GM10266 (cell line): ENCODE measurements at regions not wholly inside any gene's neighbourhood (a gene's known extent, or its start where the extent isn't known, plus 50 kb on each side); places are given as distances from the start of the nearest gene placed in this dataset.

Experiments used
- DNase-seq: peaks from one replicate; pipeline ENCODE4 v3.0.0; 2012; ENCODE audit errors: extremely low spot score
- TF ChIP-seq, protein P1 (sequence below): IDR thresholded peaks from 2 replicates; pipeline ENCODE4 v1.5.1; 2012; ENCODE audit warnings: mild to moderate bottlenecking, low read depth; ENCODE audit not compliant: control insufficient read depth, insufficient read depth; ENCODE audit errors: missing control alignments

DNA sequence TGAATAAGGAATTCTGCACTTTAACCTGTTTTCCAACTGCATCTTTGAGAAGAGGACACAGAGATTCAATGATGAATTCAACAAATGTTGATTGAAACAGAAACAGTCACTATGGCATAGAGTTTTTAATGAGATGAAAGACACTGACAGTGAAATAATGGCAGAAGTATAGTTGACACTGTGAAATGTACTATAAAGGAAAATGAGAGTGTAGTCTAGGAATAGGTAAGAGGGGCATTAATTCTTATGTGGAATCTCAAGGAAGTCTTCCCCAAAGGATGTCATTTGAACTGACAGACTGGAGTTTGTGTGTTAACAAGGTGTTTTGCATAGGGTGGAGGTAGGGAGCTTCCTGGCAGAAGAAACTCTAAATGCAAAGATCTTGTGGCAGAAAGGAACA, 566.2 kb downstream of the TDRD15 start:
- no peak for DNase-seq
- TF ChIP-seq, protein P1, sequence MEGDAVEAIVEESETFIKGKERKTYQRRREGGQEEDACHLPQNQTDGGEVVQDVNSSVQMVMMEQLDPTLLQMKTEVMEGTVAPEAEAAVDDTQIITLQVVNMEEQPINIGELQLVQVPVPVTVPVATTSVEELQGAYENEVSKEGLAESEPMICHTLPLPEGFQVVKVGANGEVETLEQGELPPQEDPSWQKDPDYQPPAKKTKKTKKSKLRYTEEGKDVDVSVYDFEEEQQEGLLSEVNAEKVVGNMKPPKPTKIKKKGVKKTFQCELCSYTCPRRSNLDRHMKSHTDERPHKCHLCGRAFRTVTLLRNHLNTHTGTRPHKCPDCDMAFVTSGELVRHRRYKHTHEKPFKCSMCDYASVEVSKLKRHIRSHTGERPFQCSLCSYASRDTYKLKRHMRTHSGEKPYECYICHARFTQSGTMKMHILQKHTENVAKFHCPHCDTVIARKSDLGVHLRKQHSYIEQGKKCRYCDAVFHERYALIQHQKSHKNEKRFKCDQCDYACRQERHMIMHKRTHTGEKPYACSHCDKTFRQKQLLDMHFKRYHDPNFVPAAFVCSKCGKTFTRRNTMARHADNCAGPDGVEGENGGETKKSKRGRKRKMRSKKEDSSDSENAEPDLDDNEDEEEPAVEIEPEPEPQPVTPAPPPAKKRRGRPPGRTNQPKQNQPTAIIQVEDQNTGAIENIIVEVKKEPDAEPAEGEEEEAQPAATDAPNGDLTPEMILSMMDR = no peak

DNA sequence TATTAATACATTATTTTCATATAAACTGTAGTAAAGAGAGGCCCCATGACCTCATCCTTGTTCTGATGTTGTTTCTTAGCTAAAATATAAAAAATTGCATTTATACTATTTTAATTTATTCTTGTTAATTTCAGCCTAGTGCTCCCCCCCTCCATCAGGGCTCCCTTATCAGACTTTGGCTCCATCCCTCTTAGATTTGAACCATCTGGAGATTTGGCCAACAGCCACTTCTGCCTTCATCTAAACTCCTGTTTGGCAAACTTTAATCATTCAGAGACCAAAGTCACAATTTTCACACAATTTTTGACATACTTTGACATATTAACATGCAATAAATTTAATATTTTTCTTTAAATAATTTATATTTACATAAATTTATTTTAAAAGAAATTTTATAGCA, 569.3 kb downstream of the TDRD15 start:
- TF ChIP-seq, protein P1 = no peak
- DNase-seq = no peak

DNA sequence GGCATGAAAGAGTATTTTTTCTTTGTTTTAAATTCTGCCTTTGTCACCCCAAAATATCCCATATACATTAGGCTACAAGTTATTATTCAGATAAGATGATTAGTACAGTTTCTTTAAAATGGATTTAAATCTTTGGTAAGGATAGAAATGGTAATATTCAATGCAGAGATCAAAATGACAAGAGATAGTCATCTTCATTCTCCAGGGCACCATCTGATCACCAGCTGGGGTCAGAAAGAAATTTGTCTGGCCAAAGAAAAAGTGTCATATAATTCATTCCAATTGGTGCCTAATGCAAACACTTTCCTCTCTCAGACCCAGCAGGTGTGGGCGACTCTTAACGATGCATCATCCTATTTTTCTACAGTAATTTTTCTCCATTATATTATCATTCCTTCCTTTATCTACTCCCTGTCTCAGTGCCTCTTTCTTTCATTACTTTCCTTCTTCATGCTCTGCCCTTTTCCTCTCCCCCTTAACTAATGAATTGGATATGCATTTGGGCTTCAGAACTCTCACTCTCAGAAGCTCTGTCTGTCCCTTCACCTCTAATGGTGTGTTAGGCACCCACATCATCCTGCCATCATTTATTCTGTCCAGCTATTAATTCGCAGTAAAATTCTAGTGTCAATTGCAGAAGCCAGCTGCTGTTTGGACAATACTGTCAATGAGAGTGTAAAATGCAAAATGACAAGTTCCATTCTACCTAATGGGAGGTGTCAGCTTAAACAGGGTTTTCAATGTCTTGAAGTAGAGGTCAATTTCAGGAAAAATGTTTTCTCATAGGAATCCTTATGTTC, 570.5 kb downstream of the TDRD15 start:
- DNase-seq = no peak
- TF ChIP-seq, protein P1 = no peak

DNA sequence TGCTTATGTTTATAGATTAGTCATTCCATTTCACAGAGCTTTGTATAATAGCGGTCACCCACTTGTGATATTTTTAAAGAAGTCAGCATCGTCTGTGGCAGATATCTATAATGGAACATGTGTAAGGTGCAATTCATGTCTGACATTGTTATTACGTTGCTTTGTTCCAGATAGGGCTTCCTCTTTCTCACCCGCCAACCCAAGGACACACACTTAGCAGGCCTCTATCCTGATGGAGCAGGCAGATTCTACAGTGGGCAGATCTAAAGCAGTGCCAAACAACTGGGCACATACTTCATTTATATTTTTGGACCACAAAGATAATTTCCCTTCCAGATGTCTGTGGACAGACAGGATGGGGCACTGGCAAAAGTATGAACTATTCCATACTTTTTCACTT, 573.1 kb downstream of the TDRD15 start:
- TF ChIP-seq, protein P1 = no peak
- DNase-seq = no peak

DNA sequence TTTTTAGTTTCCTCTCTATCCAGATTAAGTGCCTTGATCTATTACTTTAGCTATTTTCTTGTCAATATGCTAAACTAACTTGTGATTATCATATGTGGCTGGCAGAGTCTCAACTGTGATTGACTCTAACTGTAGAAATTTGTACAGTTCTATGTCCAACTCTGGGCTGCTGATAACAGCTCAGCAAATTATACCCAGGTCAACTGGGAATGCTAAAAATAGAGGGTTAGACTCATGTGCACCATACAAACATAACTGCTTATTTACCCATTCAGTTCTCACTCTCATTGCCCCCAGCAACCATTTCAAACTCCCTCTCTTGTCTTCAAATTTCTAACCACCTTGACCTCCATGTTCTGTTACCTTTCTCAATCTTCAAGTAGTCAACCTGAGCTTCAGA, 576.9 kb downstream of the TDRD15 start:
- TF ChIP-seq, protein P1 = no peak
- no peak for DNase-seq

DNA sequence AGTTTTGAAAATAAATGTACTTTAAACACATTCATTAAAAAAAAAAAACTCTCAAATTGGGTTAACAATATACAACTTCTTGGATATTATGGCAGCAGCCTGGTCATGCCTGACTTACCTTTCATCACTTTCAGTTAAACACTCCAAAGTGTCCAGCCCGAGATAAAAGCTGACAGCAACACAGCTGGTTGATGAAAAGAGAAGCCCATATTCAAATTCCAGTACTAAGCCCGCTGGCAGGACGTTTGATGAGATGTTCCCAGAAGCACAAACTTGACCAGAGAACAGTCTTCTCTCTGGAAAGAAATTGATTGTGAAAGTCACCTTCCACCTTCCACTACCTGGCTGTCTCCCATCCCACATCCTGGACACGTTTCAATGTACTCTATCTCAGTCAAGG, 586.3 kb downstream of the TDRD15 start:
- TF ChIP-seq, protein P1 = no peak
- no peak for DNase-seq

DNA sequence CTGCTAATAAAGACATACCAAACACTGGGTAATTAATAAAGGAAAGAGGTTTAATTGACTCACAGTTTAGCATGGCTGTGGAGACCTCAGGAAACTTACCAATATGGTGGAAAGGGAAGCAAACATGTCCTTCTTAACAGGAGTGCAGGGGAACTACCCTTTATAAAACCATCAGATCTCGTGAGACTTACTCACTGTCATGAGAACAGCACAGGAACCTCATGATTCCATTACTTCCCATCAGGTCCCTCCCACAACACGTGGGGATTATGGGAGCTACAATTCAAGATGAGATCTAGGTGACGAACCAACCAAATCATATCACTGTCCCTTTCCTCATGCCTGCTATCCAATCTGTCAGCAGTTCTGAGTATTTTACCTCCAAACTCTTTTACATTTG, 586.7 kb downstream of the TDRD15 start:
- no peak for DNase-seq
- TF ChIP-seq, protein P1 = no peak
